Pancreas (tissue), 10 donors: ENCODE measurements at regions not wholly inside any gene's neighbourhood (a gene's known extent, or its start where the extent isn't known, plus 50 kb on each side); places are given as distances from the start of the nearest gene placed in this dataset.
A peak's percentile ranks its signal among the peaks of the same experiment; 100 is the strongest.
"Not testable (repeated sequence)": the region's sequence is repeated elsewhere in the genome, so short reads cannot be mapped to it uniquely, and the experiment has no call there.

Source experiments
- ATAC-seq, 4 donors: fragments of 200-7000 bp; cut with Tn5 transposase; one replicate each; pipeline versions ENCODE4 v1.8.0 to v1.9.1; 2020; ENCODE audit warnings: mild to moderate bottlenecking in 4 of 4, moderate library complexity in 4 of 4
- DNase-seq, 6 donors: peaks; one replicate each; pipeline ENCODE4 v3.0.0-alpha.2; 2020
- FAIRE-seq: peaks from 2 replicates; lab custom pipeline; 2012; peaks lifted over from hg19 to GRCh38; lab: Jason Lieb, UNC
- H3K27ac ChIP-seq, 4 donors: fragments of 200-600 bp; sonication (generic); 1 replicate in 3 of 4; 2 replicates in 1 of 4; pipeline versions ENCODE4 v1.5.0 to v1.8.0; 2020
- H3K27me3 ChIP-seq, 4 donors: fragments of 200-600 bp; one replicate each; pipeline ENCODE4 v1.8.0; 2021
- H3K36me3 ChIP-seq, 3 donors: fragments of 200-600 bp; sonication (generic) in 1 of 3; one replicate each; pipeline versions ENCODE4 v1.5.0 to v1.8.0; 2020 to 2021
- H3K4me1 ChIP-seq, 3 donors: fragments of 200-600 bp; one replicate each; pipeline ENCODE4 v1.8.0; 2021
- H3K4me3 ChIP-seq, 4 donors: fragments of 200-600 bp; sonication (generic) in 2 of 4; one replicate each; pipeline versions ENCODE4 v1.5.0 to v1.8.0; 2020 to 2021
- H3K9me3 ChIP-seq, 4 donors: fragments of 200-600 bp; one replicate each; pipeline ENCODE4 v1.8.0; 2021
- WGBS, 2 donors: extraction: QIAGEN DNeasy Blood & Tissue Kit; methylation state at CpG; one replicate each; pipeline ENCODE4 v1.1.7; 2013; 5-methylcytosine and 5-hydroxymethylcytosine counted together
- intact Hi-C, 3 donors: fragments of 100-400 bp; cut with DNase I; formaldehyde crosslinking; loops; one replicate each; pipeline versions ENCODE4 v1.11.1 to v1.14.2; 2022
- TF ChIP-seq, protein P1 (sequence below), 4 donors: fragments of 200-600 bp; sonication (generic) in 3 of 4; IDR thresholded peaks; one replicate each; pipeline versions ENCODE4 v1.5.0 to v1.8.0; 2021; ENCODE audit warnings: antibody characterized with exemption in 4 of 4
- donor health status: healthy with polysubstance abuse.
- donor health status: DM: no; HTN: no; CAD: no; lungs with moderate emphysema.
- donor health status: DM: no; HTN: no; CAD: no.
- donor health status: control.
- donor health status: control.
- donor health status: Bipolar disorder and iron deficiency.
- donor health status: DM: yes; HTN: yes; CAD: no.
- donor health status: DM: no; HTN: no; CAD: no.
- donor health status: DM: no; HTN: no; CAD: no.
- donor health status: DM: yes; HTN: yes; CAD: no.

DNA sequence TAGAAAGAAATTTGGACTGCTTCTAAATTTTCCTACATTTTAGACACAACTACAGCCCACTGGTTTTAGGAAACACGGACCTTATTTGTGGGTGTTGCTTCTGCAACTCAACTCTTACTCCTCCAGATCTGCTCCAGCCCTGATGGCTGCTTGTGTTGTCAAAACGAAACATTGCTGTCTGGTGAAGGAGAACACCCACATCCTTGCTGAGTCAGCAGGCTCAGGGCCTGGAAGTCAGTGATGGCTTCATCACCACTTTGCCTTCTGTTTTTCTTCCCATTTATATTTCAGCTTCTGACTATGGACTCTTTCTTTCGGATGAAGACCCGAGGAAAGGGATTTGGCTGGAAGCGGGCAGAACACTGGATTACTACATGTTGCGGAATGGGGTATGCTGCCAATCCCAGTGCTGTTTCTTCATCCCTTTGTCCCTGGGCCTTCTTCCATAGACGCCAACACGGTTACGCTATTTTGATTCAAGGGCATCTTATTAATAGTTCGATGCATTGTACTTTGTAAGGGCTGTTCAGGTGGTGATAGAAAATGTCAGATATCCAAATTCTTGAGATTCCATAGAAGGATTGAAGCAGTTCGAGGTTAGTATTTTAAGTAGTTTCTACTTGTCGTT, 392.6 kb upstream of the TPM1 start:
- TF ChIP-seq, protein P1, sequence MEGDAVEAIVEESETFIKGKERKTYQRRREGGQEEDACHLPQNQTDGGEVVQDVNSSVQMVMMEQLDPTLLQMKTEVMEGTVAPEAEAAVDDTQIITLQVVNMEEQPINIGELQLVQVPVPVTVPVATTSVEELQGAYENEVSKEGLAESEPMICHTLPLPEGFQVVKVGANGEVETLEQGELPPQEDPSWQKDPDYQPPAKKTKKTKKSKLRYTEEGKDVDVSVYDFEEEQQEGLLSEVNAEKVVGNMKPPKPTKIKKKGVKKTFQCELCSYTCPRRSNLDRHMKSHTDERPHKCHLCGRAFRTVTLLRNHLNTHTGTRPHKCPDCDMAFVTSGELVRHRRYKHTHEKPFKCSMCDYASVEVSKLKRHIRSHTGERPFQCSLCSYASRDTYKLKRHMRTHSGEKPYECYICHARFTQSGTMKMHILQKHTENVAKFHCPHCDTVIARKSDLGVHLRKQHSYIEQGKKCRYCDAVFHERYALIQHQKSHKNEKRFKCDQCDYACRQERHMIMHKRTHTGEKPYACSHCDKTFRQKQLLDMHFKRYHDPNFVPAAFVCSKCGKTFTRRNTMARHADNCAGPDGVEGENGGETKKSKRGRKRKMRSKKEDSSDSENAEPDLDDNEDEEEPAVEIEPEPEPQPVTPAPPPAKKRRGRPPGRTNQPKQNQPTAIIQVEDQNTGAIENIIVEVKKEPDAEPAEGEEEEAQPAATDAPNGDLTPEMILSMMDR (IDR thresholded peaks at IDR 0.05), result no peak
- Histone ChIP-seq H3K4me1 (no peaks in the 10 kb centered on the region), H3K9me3 (no peaks in the 10 kb centered on the region), H3K36me3 (no peaks in the 10 kb centered on the region), H3K4me3 (no peak overlapping the region), H3K27ac (no peak overlapping the region), H3K27me3 (no peaks in the 10 kb centered on the region)
- peak in 2 of 4 donors; percentile 52 to 65 for ATAC-seq
- no peak for FAIRE-seq
- peak in 1 of 6 donors; percentile 41 for DNase-seq
- 89 to 94% methylated on average over 12 of the region's 12 CpGs for WGBS, 2 donors
- intact Hi-C loops, result loop anchor here in 1 of 3 donors (10.0 kb wide), 1 partner anchor 255 kb away; the partner anchor contains the start of gene TLN2

DNA sequence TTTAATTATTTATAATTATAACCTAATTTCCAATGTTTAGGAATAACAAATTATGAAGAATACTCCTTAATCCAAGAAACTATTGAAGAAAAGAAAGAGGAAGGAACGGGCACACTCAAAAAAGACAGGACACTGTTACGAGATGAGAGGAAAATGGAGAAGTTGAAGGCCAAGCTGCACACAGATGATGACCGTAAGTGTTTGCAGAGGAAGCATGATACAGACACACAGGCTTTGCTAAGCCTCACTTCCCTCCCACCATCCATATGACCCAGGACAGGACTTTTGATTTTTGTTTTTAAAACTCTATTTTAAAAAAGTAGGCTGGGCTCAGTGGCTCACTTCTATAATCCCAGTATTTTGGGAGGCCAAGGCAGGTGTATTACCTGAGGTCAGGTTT, 389.4 kb upstream of the TPM1 start:
- no peaks in the 10 kb centered on the region for H3K9me3 ChIP-seq
- DNase-seq, result no peak
- ATAC-seq, result peak in 2 of 4 donors; percentile 64 to 70
- no peaks in the 10 kb centered on the region for H3K27me3 ChIP-seq
- no peaks in the 10 kb centered on the region for H3K36me3 ChIP-seq
- H3K4me3 ChIP-seq, result no peak overlapping the region
- WGBS, 2 donors, result 94 to 96% methylated on average over 3 of the region's 3 CpGs
- no peak for FAIRE-seq
- H3K27ac ChIP-seq, result no peak overlapping the region
- intact Hi-C loops, result no loop called here
- H3K4me1 ChIP-seq, result no peaks in the 10 kb centered on the region
- TF ChIP-seq, protein P1 (IDR thresholded peaks at IDR 0.05), result no peak

DNA sequence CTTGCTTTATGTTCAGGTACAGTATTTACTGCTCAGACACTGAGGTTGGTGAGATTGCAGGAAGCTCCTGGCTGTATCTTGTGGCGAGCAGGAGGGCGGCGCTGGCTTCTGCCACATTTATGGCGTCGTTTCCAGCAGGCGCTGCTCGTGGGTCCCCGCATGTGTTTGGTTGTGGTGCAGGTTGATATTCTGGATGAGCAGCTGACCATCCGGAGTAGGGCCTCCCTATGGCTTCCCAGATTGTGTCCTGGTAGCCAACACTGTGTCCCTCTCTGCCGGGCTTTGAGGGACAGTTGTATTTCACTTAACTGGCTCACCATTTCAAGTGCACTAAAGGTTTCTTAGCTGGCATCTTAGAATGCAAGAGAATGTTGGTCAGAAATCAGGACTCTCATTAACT, 386.5 kb upstream of the TPM1 start:
- ATAC-seq (no peak), FAIRE-seq (no peak), DNase-seq (no peak)
- Histone ChIP-seq H3K27ac (no peak overlapping the region), H3K36me3 (no peaks in the 10 kb centered on the region), H3K9me3 (no peaks in the 10 kb centered on the region), H3K4me1 (no peaks in the 10 kb centered on the region), H3K27me3 (no peaks in the 10 kb centered on the region), H3K4me3 (no peak overlapping the region)
- intact Hi-C loops, result no loop called here
- TF ChIP-seq, protein P1 (IDR thresholded peaks at IDR 0.05), result no peak
- 97 to 99% methylated on average over 10 of the region's 10 CpGs for WGBS, 2 donors

DNA sequence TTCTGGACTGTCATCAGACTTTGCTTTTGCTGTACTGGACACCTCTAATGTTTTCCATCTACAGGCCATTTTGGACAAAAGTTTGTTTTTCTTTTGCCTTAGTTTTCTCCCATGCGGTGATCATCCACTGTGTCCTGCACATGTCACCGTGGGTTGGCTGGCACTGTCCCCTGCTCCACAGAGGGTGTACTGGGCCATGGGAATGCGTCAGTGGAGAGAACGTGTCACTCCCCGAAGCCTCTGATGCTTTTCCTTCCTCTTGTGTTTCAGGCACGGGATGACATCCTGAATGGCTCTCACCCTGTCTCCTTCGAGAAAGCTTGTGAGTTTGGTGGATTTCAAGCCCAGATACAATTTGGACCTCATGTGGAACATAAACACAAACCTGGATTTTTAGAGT, 385.0 kb upstream of the TPM1 start:
- H3K27ac ChIP-seq, H3K4me3 ChIP-seq, H3K36me3 ChIP-seq, intact Hi-C loops, H3K9me3 ChIP-seq, H3K27me3 ChIP-seq, FAIRE-seq, DNase-seq, H3K4me1 ChIP-seq: not testable (repeated sequence)
- ATAC-seq, result peak in 2 of 4 donors; percentile 68 to 79
- 90 to 92% methylated on average over 7 of the region's 7 CpGs for WGBS, 2 donors

DNA sequence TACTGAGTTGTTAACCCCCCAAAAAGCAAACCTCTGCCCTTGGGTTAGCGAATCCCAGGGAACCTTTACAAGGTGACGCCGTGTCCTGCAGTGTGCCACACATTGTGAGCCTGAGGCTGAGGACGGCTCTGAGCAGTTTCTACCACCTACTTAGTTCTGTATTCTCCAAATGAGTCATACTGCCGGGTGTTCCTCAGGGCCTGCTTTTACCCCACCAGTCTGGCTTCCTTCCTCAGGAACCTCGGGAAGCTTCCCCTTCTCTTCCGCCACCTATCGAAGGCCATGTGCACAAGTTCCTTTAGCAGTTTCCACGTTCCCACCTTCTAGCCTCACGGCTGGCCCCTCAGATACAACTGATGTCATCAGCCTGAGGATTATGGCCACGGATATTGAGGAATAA, 384.0 kb upstream of the TPM1 start:
- DNase-seq (no peak), ATAC-seq (peak in 2 of 4 donors; percentile 76 to 79), FAIRE-seq (no peak)
- intact Hi-C loops, result no loop called here
- no peak overlapping the region for H3K4me3 ChIP-seq
- H3K27ac ChIP-seq, result no peak overlapping the region
- H3K27me3 ChIP-seq, result no peaks in the 10 kb centered on the region
- H3K9me3 ChIP-seq, result no peaks in the 10 kb centered on the region
- no peaks in the 10 kb centered on the region for H3K4me1 ChIP-seq
- H3K36me3 ChIP-seq, result no peaks in the 10 kb centered on the region
- 87% methylated on average over 11 of the region's 11 CpGs for WGBS, 2 donors
- TF ChIP-seq, protein P1 (IDR thresholded peaks at IDR 0.05), result no peak
